NCI-H82 treated with DMSO at 0.1 percent for 48 hours (cell line): ENCODE measurements at regions not wholly inside any gene's neighbourhood (a gene's known extent, or its start where the extent isn't known, plus 50 kb on each side); places are given as distances from the start of the nearest gene placed in this dataset.

ENCODE experiments used
- DNase-seq: peaks from one replicate; lab custom pipeline; 2025; ENCODE audit not compliant: unreplicated experiment; lab: John Stamatoyannopoulos, UW

GRCh38 chr3:102178817-102179216, 256.0 kb upstream of the ZPLD1 start:
- DNase-seq, result no peak

- no peak for DNase-seq
Observed at GRCh38 chr3:102179326-102180177, 255.3 kb upstream of the ZPLD1 start.

GRCh38 chr3:102180280-102180931, 254.4 kb upstream of the ZPLD1 start:
- DNase-seq, result no peak

- DNase-seq, result no peak
Observed at GRCh38 chr3:102181175-102181920, 253.5 kb upstream of the ZPLD1 start.

GRCh38 chr3:102182162-102182561, 252.7 kb upstream of the ZPLD1 start:
- no peak for DNase-seq

GRCh38 chr3:102183186-102183585, 251.6 kb upstream of the ZPLD1 start:
- no peak for DNase-seq

GRCh38 chr3:102183623-102184022, 251.2 kb upstream of the ZPLD1 start:
- no peak for DNase-seq

- no peak for DNase-seq
Observed at GRCh38 chr3:102189541-102189940, 245.3 kb upstream of the ZPLD1 start.

- DNase-seq, result no peak
Observed at GRCh38 chr3:102189956-102190723, 244.7 kb upstream of the ZPLD1 start.

- no peak for DNase-seq
Observed at GRCh38 chr3:102192575-102192974, 242.2 kb upstream of the ZPLD1 start.

GRCh38 chr3:102193255-102193654, 241.6 kb upstream of the ZPLD1 start:
- no peak for DNase-seq

GRCh38 chr3:102194001-102194400, 240.8 kb upstream of the ZPLD1 start:
- DNase-seq, result no peak

- no peak for DNase-seq
Observed at GRCh38 chr3:102194760-102195159, 240.1 kb upstream of the ZPLD1 start.

- DNase-seq, result no peak
Observed at GRCh38 chr3:102195198-102195948, 239.4 kb upstream of the ZPLD1 start.

GRCh38 chr3:102200126-102200525, 234.7 kb upstream of the ZPLD1 start:
- DNase-seq, result no peak

GRCh38 chr3:102200560-102200959, 234.3 kb upstream of the ZPLD1 start:
- DNase-seq, result no peak

GRCh38 chr3:102205647-102206046, 229.2 kb upstream of the ZPLD1 start:
- no peak for DNase-seq

GRCh38 chr3:102206511-102207031, 228.2 kb upstream of the ZPLD1 start:
- DNase-seq, result no peak

- DNase-seq, result no peak
Observed at GRCh38 chr3:102207151-102207571, 227.7 kb upstream of the ZPLD1 start.

- no peak for DNase-seq
Observed at GRCh38 chr3:102215166-102215565, 219.6 kb upstream of the ZPLD1 start.
